Ammon's horn (tissue), 1 donor: ENCODE measurements at regions not wholly inside any gene's neighbourhood (a gene's known extent, or its start where the extent isn't known, plus 50 kb on each side); places are given as distances from the start of the nearest gene placed in this dataset.

Experiments used
- DNase-seq: peaks from one replicate; pipeline ENCODE4 v3.0.0-alpha.2; 2016; ENCODE audit warnings: low spot score

DNA sequence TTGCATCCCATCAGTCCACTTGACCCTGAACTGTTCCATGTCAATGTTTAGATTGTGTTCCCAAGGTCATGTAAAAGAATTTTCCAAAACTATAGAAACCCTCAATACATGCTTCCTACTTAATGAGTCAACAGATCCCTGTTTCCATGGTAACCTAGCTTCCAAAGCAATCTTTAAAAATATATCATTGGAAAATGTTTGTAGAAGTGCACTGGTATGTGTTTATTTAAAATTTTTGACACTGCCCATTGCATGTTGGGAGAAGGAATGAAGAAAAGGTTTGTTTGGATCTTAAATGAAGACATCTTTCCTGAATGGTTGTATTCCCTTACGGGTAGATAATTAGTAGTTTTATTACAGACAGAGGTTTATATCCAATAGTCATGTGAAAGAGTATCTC lies 345.3 kb downstream of the GABRG1 start:
- no peak for DNase-seq

DNA sequence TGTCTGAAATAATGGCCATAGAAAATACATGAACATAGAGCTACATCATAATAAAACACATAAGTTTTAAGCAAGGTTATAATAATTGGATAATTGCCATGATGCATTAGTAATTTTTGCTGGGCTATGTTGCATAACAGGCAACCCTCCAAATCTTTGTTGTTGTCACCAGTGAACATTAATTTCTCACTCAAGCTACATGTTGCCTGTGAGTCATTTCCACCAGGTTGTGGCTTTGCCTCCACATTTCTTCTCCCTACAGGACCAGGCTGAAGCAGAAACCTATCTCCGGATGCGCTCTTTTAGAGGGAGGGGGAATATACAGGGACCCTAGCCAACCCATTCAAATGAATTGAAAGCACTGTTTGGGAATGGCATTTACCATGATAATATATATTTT lies 347.7 kb downstream of the GABRG1 start:
- peak; percentile 3 for DNase-seq

DNA sequence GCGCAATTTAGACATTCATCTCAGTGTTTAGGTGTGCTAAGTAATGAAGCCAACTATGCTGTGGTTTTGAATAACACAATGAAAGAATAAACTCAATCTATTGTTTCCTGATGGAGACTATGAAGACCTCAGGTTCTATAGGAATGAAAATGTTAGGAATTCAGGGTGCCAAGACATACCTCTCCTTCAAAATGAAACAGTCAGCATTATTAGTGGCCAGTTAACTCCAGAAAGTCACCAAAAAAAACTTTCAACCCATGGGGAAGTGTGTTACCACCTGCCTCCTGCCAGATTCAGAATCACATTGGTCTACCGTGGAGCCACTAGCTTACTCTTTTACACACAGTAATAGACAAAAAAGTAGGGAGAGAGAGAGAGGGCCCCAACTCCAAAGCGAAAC lies 352.9 kb downstream of the GABRG1 start:
- DNase-seq = no peak

DNA sequence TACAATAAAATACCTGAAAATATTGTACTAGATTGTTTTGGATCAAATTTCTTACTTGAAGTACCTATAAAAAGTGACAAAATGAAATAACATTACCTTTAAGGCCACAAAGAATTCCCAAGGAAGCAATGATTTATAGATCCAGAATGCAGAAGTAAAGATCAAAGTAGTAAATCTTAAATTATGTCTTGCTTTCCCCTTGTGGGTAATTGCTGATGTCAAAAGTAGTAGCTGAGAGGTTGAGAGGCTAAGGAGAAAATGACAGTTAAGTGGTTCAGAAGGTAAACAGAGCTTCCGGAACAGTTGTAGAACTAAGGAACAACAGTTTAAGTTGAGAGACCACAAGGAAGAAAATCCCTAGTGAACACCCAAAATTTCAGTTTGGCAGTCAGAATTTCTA lies 358.3 kb downstream of the GABRG1 start:
- DNase-seq = no peak

DNA sequence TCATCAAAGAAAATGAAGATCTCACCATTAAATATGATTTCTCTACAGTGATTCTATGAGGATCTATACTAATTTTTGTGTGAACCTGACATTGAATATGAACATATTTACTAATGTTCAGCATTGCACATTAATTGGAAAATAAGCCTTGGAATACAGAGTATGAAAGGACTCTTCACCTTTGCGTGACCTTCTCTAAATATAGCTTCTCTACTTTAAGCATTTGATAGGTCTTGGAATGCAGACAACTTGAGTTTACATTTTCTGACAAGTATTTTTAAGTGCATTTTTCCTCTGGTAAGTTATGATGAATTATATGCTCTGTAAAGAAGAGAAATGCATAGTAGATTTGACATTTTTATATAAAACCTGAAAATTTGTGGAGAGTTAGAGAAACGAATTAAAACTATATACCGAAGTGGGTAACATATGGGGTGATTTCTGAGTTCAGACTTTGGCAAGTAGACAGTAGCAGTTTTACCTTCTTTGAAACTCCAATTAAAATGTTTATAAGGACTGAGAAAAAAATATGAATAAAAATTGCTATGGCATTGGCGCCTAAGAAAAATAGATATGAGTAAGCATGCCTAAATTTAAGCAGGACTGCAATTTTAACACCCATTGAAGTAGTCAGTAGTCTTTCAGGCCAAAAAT lies 371.9 kb downstream of the GABRG1 start:
- DNase-seq = no peak

DNA sequence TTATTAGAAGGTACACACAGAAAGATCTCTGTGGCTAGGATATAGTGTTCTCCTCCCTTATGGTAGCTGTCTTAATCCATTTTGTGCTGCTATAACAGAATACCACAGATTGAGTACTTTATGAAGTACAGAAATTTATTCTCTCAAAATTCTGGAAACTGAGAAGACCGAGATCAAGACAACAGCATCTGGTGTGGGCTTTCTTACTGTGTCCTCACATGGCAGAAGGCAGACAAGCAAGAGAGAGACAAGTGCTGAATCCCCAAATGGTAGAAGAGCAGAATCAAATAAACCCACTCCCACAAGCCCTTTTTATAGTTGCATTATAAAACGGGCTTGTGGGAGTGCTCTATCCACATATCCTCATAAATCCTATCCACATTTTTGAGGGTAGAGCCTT lies 373.1 kb downstream of the GABRG1 start:
- DNase-seq = no peak

DNA sequence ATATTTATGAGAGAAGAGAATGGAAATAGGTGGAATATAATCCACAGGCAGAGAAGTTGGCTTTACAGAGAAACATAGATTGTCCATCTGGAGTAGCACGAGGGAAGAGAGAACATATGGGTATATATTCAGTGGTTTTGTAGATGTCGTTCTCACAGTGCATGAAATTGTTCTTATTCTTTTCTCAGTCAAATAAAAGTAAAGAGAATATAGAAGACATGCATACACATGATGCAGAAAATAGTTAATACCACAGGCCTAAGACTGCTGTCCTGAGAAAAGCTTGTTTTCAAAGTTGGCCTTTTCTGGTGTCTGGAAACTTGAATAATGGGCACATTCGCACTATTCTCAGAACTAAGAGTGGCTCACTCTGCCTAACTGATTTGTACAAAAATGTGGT lies 378.1 kb downstream of the GABRG1 start:
- DNase-seq = no peak

DNA sequence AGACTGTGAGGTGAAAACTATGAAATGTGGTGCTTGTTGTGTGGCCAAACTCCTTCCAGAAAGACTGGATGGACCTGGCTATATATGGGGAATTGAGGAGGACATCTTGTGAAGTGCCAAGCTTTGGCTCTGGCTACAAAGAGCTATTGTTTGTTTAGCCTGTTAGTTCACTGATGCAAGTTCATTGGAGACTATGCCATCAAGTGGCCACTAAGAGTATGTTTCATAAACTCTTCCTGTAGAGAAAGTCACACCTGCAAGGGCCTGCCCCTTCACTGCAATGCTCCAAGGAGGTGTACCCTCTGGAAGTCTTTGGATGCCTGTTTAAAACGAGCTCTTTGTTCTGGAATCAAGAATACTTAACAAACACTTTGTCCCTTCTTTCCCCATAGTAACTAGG lies 382.0 kb downstream of the GABRG1 start:
- DNase-seq = no peak

DNA sequence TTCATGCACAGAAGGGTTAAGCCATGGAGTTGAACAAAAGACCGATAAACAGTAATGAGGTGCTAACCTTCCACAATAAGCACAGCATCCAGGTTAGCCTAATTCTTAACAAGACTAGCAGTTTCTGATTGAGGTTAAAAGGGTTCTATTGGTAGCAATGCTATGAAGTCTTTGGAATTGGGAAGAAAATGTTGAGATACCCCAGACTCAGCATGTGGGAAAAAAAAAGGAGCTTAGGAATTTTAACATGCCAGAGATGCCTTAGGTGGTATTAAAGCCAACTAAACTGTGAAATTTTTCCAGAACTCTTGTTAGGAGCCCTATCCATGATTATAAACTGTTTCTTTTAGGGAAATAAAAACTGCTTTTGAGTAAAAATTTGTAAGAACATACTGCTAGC lies 391.7 kb downstream of the GABRG1 start:
- no peak for DNase-seq

DNA sequence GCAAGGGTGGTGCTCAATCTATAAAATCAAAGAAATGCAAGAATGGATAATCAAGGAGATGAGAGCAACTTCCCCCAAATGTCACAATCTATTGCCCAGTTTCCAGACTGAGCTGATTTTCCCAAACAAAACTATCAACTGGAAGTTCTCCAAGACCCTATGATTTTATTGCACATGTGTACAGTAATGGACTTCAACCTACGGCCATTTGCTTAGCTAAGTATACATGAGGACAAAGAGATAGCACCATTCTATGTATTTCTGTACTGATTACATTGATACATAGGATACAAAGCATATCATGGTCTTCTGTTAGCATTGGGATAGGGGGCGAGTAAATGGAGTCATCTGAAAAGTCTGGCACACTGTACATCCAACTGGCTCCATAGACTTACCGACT lies 407.8 kb downstream of the GABRG1 start:
- no peak for DNase-seq

DNA sequence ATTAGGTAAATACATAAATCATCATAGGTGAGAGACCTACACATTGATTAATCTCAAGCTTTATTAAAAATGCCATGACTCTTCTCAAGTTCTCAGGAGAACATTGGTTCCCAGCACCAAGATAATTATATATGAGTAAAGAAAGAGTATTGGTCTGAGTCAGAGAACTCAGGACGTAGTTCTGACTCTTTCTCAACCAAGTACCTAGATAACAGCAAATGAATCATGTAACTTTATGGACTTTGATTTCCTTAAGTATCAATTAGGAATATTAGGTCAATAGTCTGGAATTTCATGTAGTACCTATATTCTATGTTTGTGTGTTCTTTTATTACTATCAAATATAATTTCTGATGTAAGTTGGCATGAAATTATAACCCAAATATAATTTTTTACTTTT lies 409.9 kb downstream of the GABRG1 start:
- no peak for DNase-seq

DNA sequence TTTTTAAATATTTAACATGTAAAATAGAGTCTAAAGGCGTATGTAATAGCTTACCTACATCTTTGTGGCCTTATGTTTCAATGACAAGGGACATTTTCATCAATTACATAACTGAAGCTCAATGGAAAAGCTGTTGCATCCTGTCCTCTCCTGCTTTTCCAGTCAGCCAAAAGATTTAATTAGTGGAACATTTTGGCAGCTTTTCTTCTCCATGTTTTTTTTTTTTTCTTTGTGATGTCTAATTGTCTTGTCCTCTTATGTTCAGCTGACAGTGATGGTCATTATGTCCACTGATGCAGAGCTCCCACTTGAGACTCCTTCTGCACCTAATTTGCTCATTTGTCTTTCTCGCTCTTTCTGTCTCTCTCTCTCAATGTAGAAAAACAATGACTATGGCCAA lies 422.2 kb downstream of the GABRG1 start:
- no peak for DNase-seq

DNA sequence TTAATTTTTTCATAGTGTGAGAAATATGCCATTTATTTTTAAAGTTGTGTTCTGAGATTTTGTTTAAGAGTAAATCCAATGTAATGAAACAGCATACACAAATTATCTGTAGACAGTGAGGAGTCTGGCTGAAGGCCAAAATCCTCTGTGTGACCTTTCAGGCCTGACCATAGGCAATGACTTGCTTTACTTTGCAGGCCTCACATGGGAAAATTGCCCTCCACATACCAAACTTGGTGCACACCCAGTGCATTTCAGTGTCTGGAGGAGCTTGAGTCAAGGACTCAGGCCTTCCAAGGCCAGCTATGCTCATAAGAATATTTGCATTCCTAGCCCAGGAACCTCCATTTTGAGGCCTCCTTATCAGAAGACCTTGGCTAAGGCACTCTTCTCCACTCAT lies 430.1 kb downstream of the GABRG1 start:
- DNase-seq = no peak

DNA sequence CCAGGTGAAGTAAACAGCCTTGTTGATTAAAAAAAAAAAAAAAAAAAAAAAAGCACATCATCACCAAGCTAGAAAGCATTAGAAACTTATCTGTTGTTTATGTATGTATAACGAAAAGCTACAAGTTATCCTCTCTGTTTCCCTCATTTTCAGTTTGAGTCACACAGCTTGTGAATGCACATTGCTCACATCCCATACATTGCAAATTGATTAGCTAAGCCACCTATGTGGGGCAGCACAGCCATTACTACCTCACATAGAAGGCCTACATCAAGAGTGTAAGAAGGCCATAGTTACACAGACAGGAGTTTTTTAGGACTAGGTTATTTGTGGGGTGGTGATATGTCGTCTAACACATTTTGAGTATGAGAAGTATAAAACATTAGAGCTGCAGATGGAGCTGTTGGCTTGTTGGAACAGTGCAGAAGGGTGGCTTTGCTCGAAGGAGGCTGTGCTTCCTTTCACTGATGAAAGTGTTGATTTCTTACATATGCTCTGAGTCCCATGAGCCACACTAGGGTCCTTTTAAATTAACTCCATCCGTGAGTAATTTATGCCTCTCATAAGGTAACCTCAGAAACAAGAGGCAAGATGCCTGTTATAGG lies 431.6 kb downstream of the GABRG1 start:
- no peak for DNase-seq

DNA sequence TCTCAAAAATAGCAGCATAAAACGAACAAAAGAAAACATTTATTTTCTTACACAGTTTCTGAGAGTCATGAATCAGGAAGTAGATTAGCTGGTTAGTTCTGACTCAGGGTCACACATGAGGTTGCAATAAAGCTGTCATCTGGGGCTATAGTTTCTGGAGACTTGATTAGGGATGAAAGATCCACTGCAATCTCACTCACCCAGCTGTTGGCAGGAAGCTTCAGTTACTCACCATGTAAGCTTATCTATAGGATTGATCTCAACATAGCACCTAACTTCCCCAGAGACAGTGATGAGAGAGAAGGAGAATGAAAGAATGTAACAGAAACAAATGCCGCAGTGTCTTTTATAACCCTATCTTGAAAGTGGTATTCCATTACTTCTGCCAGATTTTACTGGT lies 435.5 kb downstream of the GABRG1 start:
- no peak for DNase-seq

DNA sequence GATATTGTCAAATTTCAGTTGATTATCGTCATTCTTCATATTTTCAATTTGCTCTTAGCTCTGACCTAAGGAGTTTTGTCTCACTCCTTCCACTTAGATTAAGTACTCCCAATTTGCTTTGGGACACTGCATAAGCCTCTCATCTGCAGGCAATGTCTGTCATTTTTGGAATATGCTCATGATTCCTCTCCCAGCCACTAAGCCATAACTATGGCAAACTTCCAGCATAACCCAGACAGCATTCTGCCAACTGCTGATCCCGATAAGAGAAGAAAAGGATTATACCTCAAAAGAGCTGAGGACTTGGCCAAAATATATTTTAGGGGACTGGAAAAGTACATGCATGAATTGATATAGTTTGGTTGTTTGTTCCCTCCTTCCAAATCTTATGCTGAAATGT lies 444.4 kb downstream of the GABRG1 start:
- DNase-seq = no peak

DNA sequence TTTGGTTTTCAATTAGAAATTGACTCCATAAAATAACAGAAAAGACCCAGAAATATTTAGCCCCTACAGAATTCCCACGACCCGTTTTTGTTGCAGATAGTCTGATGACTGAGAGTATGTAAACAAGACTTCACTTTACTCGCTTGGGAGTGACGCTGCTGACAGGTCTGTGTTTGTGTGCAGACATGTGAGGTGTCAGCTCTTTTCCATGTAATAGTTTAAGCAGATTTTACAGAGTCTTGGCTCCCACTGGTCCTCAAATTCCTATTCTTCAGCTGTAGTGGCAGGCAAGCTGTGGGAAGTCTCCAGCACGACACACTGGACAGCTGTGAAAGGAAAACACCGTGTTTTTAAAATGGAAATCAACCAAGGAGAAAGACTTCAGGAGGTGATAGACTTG lies 455.7 kb downstream of the GABRG1 start:
- DNase-seq = no peak

DNA sequence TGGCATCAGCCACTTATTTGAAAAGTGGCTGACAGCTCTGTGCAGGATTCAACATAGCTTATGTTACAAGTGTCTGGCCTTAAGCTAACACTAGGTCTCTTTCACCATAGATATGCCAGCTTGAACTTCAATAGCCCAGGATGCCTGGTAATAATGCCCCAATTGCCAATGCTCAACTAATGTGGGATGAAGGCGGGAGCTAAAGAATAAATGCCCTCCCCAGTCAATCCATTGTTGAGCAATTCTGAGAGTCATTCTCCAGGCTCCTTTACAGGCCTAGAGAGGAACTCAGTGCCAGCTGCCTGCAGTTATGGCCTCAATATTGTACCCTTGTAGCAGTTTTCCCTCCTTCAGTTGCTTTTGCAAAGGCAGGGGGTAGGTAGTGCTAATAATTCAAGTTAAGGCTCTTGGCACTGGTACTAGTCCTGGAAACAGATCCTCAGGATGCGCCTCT lies 460.2 kb downstream of the GABRG1 start:
- DNase-seq = no peak

DNA sequence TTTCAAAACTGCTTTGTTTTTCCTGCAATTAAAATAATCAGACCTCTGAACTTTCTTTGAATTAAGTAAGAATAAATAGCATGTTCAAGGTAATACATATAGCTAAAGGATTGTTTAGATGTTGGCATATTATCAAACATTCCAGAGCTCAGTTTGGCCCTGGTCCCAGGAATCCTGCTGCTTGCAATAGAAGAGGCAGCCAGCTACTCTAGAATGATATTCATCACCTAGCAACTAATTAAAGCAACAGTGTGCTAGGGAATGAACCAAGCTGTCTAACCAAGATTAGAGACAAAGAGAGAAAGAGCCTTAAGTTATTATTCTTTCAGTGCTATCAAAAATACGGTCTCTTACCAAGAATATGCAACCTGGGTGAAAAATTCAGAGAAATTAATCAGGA lies 460.9 kb downstream of the GABRG1 start:
- DNase-seq = peak; percentile 70

DNA sequence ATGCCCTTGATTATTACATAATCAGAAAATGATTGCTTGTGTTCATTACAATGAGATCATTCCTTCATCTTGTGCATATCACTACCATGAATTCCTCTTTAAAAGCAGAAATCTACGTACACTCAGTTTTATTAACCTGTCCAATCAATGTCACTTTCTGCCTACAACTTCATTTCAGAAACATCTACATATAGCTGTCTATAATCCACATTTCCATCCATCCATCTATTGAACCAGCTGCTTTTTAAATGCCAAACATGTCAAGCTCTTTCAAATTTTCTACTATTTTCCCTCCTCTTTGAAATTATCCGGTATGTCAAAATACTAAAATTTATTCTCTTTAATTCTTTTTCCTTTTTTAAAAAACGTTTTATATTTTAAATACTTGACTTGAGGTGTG lies 462.0 kb downstream of the GABRG1 start:
- no peak for DNase-seq

DNA sequence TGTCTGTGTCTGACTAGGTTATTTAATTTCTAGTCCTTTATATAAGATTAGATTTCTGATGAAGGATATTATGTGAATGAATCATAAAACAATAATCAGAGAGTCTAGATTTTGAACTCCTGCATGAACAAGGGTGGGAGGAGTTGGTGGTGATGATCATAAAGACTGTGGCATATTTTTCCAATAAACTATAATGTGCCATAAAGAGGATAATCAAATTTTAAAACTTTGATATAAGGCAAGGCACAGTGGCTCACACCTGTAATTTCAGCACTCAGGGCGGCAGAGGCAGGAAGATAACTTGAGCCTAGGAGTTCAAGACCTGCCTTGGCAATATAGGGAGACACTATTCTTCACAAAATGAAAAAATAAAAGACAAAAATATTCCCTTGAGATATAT lies 473.3 kb downstream of the GABRG1 start:
- no peak for DNase-seq

DNA sequence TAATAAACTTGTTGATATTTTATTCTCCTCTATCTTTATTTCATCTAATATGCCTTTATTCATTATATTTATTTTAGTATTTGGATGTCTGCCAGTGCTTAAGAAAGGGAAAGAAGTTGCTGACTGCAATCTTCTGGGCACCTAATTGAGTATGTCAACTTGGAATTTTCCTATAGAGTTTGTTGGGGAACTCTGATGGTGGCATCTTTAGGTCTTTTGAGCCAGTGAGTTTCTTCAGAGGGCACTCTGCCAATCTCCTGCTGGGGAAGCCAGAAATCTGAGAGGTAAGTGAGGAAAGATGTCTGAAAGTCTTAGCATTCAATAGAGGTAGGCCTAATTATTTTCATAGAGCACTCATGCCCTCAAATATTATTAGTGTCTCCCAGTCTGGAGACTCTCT lies 475.0 kb downstream of the GABRG1 start:
- no peak for DNase-seq

DNA sequence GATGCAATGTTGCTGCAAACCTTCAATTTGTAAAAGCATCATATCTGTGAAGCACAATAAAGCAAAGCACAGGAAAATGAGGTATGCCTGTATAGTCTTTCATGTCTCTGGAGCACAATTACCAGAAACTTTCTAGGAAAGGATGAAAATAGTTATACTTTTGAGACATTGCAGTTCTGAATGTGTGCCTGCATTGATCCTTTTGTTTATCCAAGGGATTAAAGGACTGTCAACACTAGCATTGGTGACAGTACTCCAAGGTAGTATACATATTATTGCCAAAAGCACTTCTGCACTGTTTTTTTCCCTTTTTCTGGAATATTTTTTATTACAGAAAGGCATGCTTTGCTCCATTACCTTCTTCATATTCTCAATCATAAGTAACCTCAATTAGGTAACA lies 476.0 kb downstream of the GABRG1 start:
- DNase-seq = no peak

DNA sequence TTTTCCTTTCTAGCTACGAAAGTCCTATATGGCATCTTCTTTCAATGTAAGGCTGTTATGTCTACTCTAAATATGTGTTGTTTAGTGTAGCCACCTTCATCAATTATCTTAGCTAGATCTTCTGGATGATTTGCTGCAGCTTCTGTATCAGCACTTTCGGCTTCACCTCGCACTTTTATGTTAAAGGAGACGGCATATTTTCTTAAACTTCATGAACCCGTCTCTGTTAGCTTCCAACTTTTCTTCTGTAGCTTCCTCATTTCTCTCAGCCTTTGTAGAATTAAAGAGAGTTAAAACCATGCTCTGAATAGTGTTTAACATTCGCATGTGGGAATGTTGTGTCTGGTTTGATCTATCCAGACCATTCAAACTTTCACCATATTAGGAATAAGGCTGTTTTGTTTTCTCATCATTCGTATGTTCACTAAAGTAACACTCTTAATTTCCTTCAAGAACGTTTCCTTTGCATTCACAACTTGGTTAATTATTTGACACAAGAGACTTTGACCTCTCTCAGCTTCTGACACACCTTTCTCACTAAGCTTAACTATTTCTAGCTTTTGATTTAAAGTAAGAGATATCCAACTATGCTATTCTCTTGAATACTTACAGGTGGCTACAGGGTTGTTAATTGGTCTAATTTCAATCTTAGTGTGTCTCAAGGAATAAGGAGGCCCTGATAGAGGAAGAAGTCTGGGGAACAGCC lies 476.8 kb downstream of the GABRG1 start:
- no peak for DNase-seq
